CD4-positive, CD25-positive, alpha-beta regulatory T cell (primary cell): ENCODE measurements at regions not wholly inside any gene's neighbourhood (a gene's known extent, or its start where the extent isn't known, plus 50 kb on each side); places are given as distances from the start of the nearest gene placed in this dataset.

Source experiments
- ATAC-seq, 2 donors: fragments of 150-1000 bp; cut with Tn5 transposase; one replicate each; pipeline ENCODE4 v1.10.0; 2021; ENCODE audit warnings: low read depth in 2 of 2, moderate number of reproducible peaks in 2 of 2, moderate library complexity in 1 of 2
- DNase-seq, 3 donors: peaks; one replicate each; pipeline versions ENCODE4 v3.0.0 to v3.0.0-alpha.2; 2012 to 2022; ENCODE audit warnings: mixed read lengths in 1 of 3
- H3K27ac ChIP-seq: one replicate; pipeline ENCODE4 v1.7.0; 2013; ENCODE audit warnings: mild to moderate bottlenecking, low read length; ENCODE audit not compliant: insufficient read depth, poor library complexity, severe bottlenecking
- H3K27me3 ChIP-seq: one replicate; pipeline ENCODE4 v1.7.0; 2013; ENCODE audit warnings: low read length; ENCODE audit not compliant: control insufficient read depth, insufficient read depth
- H3K36me3 ChIP-seq: one replicate; pipeline ENCODE4 v1.7.0; 2013; ENCODE audit warnings: mild to moderate bottlenecking, low read length, moderate library complexity; ENCODE audit not compliant: control insufficient read depth, insufficient read depth
- H3K4me1 ChIP-seq: 2 replicates; pipeline ENCODE4 v1.7.0; 2013; ENCODE audit warnings: mild to moderate bottlenecking, low read length; ENCODE audit not compliant: insufficient read depth, control insufficient read depth, poor library complexity, severe bottlenecking
- H3K4me3 ChIP-seq: one replicate; pipeline ENCODE4 v1.7.0; 2013; ENCODE audit warnings: low read depth, mild to moderate bottlenecking, low read length, moderate library complexity
- H3K9me3 ChIP-seq, 2 experiments: 1 replicate in 1 of 2; 2 replicates in 1 of 2; pipeline ENCODE4 v1.7.0; 2013; ENCODE audit warnings: low read length in 2 of 2, mild to moderate bottlenecking in 1 of 2, moderate library complexity in 1 of 2; ENCODE audit not compliant: control insufficient read depth in 2 of 2
- H3K27ac Mint-ChIP-seq, 3 donors: one replicate each; pipeline ENCODE4 v1.8.0; 2020 to 2022; ENCODE audit warnings: mild to moderate bottlenecking in 3 of 3, mixed read lengths in 3 of 3, moderate library complexity in 2 of 3
- H3K27me3 Mint-ChIP-seq: one replicate; pipeline ENCODE4 v1.8.0; 2022; ENCODE audit warnings: mild to moderate bottlenecking, mixed read lengths
- H3K36me3 Mint-ChIP-seq: one replicate; pipeline ENCODE4 v1.8.0; 2020; ENCODE audit warnings: mixed read lengths
- H3K4me1 Mint-ChIP-seq, 4 donors: one replicate each; pipeline ENCODE4 v1.8.0; 2020 to 2022; ENCODE audit warnings: mixed read lengths in 4 of 4, mild to moderate bottlenecking in 1 of 4
- H3K4me3 Mint-ChIP-seq, 4 donors: one replicate each; pipeline ENCODE4 v1.8.0; 2020 to 2022; ENCODE audit warnings: mild to moderate bottlenecking in 4 of 4, mixed read lengths in 4 of 4, moderate library complexity in 3 of 4
- H3K9me3 Mint-ChIP-seq, 7 donors: one replicate each; pipeline ENCODE4 v1.8.0; 2020 to 2022; ENCODE audit warnings: mixed read lengths in 7 of 7, mild to moderate bottlenecking in 3 of 7, moderate library complexity in 2 of 7

DNA sequence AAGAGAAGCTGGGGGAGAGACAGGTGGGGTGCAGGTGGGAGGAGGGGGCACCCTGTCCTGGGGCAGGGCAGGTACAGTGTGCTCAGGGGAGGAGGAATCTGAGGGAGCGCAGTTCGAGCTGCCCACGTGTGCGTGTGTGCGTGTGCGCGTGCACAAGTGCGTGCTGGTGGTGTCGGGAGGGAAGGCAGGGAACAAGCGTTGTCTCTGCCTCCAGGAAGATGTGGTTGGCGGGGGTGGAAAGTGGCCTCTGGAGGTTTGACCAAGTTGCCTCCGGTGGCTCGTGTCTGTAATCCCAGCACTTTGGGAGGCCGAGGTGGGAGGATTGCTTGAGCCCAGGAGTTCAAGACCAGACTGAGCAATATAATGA, 49.9 kb upstream of the THY1 start:
- Histone ChIP-seq H3K27ac (no peak overlapping the region), H3K36me3 (no peaks in the 10 kb centered on the region), H3K27me3 (peaks cover 2% of the 10 kb centered on the region), H3K4me3 (no peak overlapping the region), H3K4me1 (no peaks in the 10 kb centered on the region), H3K9me3 (no peaks in the 10 kb centered on the region)
- Mint-ChIP-seq H3K4me3 (no peak overlapping the region), H3K27ac (no peak overlapping the region), H3K9me3 (peaks cover 0 to 4% (median 2%) of the 10 kb centered on the region in 7 donors), H3K27me3 (peaks cover 6% of the 10 kb centered on the region), H3K36me3 (no peaks in the 10 kb centered on the region), H3K4me1 (no peaks in the 10 kb centered on the region)
- no peak for DNase-seq
- no peak for ATAC-seq
